Immature natural killer cell (primary cell): ENCODE measurements at regions not wholly inside any gene's neighbourhood (a gene's known extent, or its start where the extent isn't known, plus 50 kb on each side); places are given as distances from the start of the nearest gene placed in this dataset.
"Not testable (repeated sequence)": the region's sequence is repeated elsewhere in the genome, so short reads cannot be mapped to it uniquely, and the experiment has no call there.

ENCODE experiments used
- DNase-seq, 3 donors: peaks; one replicate each; pipeline ENCODE4 v3.0.0; 2022; ENCODE audit warnings: mixed read lengths in 1 of 3
- H3K27ac Mint-ChIP-seq, 6 donors: one replicate each; pipeline ENCODE4 v1.8.0; 2020; ENCODE audit warnings: mixed read lengths in 6 of 6, mild to moderate bottlenecking in 5 of 6, inconsistent platforms in 4 of 6, moderate library complexity in 3 of 6
- H3K27me3 Mint-ChIP-seq, 3 donors: one replicate each; pipeline ENCODE4 v1.8.0; 2020 to 2021; ENCODE audit warnings: low read depth in 3 of 3, mild to moderate bottlenecking in 3 of 3, mixed read lengths in 3 of 3, moderate library complexity in 3 of 3, inconsistent platforms in 1 of 3
- H3K36me3 Mint-ChIP-seq, 3 donors: one replicate each; pipeline ENCODE4 v1.8.0; 2020; ENCODE audit warnings: mixed read lengths in 3 of 3, inconsistent platforms in 2 of 3, mild to moderate bottlenecking in 2 of 3
- H3K4me1 Mint-ChIP-seq, 2 donors: one replicate each; pipeline ENCODE4 v1.8.0; 2020; ENCODE audit warnings: inconsistent platforms in 2 of 2, mild to moderate bottlenecking in 2 of 2, mixed read lengths in 2 of 2, moderate library complexity in 1 of 2
- H3K4me3 Mint-ChIP-seq, 5 donors: one replicate each; pipeline ENCODE4 v1.8.0; 2020; ENCODE audit warnings: mild to moderate bottlenecking in 5 of 5, mixed read lengths in 5 of 5, inconsistent platforms in 3 of 5, moderate library complexity in 3 of 5
- H3K9me3 Mint-ChIP-seq, 6 donors: one replicate each; pipeline ENCODE4 v1.8.0; 2020; ENCODE audit warnings: mild to moderate bottlenecking in 6 of 6, mixed read lengths in 6 of 6, inconsistent platforms in 4 of 6, moderate library complexity in 3 of 6

DNA sequence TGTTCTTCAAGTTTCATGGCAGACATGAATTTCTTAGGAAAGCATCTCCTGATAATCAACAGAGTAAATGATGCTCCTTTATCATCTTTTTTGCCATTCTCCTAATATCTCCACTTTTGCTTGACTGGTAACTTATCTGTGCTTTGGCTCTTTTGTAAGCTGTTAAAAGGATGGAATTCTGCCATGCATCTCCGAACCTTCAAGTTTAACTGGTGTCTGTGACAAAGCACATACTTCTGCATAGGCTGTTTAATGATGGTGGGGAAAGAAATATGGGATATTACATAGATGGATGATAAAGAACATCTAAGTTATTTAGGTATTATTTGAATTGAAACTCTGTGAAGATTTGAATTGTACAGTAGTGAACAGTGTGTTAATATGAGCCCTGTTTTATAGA is 866.9 kb upstream of the SLITRK1 start:
- H3K4me3 Mint-ChIP-seq = no peak overlapping the region
- no peak for DNase-seq
- H3K27ac Mint-ChIP-seq = no peak overlapping the region
- no peaks in the 10 kb centered on the region for H3K27me3 Mint-ChIP-seq
- H3K4me1 Mint-ChIP-seq = no peaks in the 10 kb centered on the region
- peaks cover 6 to 37% (median 18%) of the 10 kb centered on the region in 6 donors for H3K9me3 Mint-ChIP-seq
- H3K36me3 Mint-ChIP-seq = no peaks in the 10 kb centered on the region

DNA sequence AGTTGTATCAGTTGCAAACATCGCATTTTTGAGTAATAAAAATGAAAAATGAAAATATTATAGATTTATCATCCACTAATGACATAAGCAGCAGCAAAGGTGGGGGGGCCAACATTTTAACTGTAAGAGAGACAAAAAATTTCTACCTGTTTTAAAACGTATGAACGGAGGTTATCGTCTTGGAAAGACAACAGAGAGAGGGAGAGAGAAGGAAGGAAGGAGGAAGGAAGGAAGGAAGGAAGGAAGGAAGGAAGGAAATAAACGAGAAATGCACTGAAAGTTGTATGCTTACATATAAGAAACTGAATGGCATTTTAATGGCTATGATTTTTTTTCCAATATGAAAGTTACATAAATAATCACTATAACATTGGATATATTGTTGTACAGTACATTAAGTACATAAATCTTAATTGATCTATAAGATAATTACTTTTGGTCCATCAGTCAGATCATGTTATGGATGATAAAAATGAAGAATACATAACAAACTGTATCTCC is 862.8 kb upstream of the SLITRK1 start:
- Mint-ChIP-seq H3K36me3 (no peaks in the 10 kb centered on the region), H3K4me3 (no peak overlapping the region), H3K9me3 (peaks cover 9 to 41% (median 21%) of the 10 kb centered on the region in 6 donors), H3K4me1 (no peaks in the 10 kb centered on the region), H3K27ac (no peak overlapping the region), H3K27me3 (peaks cover 0 to 2% (median 0%) of the 10 kb centered on the region in 3 donors)
- DNase-seq = no peak

DNA sequence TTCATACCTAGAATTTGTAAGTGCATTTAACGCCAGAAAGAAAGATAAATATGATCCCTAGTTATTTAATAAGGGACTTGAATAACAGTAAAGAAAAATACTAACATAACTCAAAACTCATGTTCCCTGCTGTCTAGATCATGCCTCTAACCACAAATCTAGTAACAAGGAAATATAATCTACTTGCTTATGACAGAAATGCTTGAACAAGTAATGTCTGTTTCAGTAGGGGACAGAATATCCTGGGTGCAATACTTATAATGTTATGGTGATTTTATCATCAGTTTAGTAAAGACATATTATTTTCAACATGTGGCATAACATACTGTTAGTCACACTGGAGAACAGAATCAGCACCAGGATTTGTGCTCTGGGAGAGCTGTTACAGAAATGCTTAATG is 861.9 kb upstream of the SLITRK1 start:
- peaks cover 0 to 2% (median 0%) of the 10 kb centered on the region in 3 donors for H3K27me3 Mint-ChIP-seq
- DNase-seq = no peak
- no peaks in the 10 kb centered on the region for H3K4me1 Mint-ChIP-seq
- H3K27ac Mint-ChIP-seq = no peak overlapping the region
- no peaks in the 10 kb centered on the region for H3K36me3 Mint-ChIP-seq
- no peak overlapping the region for H3K4me3 Mint-ChIP-seq
- H3K9me3 Mint-ChIP-seq = peaks cover 9 to 46% (median 20%) of the 10 kb centered on the region in 6 donors

DNA sequence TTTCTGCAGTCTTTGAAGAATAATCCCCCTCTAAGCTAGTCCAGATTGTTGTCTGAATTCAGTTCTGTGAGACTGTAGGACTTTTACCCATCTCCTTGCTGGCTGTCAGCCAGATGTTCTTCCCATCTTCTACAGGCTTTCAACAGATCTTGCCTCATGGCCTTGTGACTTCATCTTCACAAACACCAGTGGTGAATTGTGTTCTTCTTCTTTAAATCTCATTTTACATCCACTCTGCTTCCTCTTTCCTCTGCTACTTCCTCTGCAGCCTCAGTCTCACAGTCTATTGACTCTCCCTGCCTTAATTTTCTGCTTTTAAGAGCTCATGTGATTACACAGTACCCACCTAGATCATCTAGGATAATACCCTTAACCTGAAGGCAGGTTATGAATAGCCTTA is 859.0 kb upstream of the SLITRK1 start:
- Mint-ChIP-seq H3K4me1 (no peaks in the 10 kb centered on the region), H3K9me3 (peaks cover 12 to 35% (median 18%) of the 10 kb centered on the region in 6 donors), H3K4me3 (no peak overlapping the region), H3K27me3 (peaks cover 0 to 2% (median 1%) of the 10 kb centered on the region in 3 donors), H3K27ac (no peak overlapping the region), H3K36me3 (no peaks in the 10 kb centered on the region)
- no peak for DNase-seq

DNA sequence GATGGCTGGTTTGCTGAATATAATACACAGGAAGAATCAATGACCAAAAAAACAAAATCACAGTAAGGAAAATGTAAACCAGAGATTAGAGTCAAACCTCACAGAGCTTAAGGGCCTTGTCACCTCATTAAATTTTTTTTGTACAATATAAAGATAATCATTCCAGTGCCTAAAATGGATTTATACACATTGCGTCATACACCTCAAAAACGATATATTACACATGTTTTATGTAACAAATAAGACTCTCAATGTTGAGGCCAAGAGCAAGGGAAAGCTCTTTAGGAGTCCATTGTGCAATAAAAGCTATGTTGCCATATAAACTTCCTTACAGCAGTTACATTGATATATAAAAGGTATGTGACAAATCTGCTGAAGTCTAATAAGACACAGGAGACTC is 856.7 kb upstream of the SLITRK1 start:
- no peak for DNase-seq
- H3K36me3 Mint-ChIP-seq = no peaks in the 10 kb centered on the region
- peaks cover 0 to 2% (median 1%) of the 10 kb centered on the region in 3 donors for H3K27me3 Mint-ChIP-seq
- no peak overlapping the region for H3K27ac Mint-ChIP-seq
- H3K4me3 Mint-ChIP-seq = no peak overlapping the region
- no peaks in the 10 kb centered on the region for H3K4me1 Mint-ChIP-seq
- H3K9me3 Mint-ChIP-seq = peaks cover 15 to 47% (median 21%) of the 10 kb centered on the region in 6 donors

DNA sequence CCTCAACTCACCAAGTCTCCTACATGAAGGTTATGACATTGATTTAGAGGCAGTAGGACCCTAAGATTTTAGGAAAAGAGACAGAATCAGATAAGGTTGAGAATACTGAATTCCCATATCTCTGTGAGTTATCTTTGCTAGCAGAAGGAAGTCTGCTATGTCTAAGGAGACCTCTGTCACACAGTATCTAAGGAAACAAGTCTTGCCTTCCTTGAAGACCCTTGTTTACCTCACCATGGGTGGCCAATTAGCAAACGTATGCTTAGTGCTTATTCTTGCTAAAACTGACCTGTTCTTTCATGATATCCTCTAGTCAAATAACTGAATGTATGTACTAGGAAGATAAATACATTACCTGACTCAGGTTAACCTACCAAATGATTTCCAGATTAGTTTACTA is 855.4 kb upstream of the SLITRK1 start:
- Mint-ChIP-seq H3K4me3 (no peak overlapping the region), H3K36me3 (no peaks in the 10 kb centered on the region), H3K27ac (no peak overlapping the region), H3K4me1 (no peaks in the 10 kb centered on the region), H3K27me3 (peaks cover 0 to 2% (median 1%) of the 10 kb centered on the region in 3 donors), H3K9me3 (peaks cover 15 to 44% (median 17%) of the 10 kb centered on the region in 6 donors)
- DNase-seq = no peak

DNA sequence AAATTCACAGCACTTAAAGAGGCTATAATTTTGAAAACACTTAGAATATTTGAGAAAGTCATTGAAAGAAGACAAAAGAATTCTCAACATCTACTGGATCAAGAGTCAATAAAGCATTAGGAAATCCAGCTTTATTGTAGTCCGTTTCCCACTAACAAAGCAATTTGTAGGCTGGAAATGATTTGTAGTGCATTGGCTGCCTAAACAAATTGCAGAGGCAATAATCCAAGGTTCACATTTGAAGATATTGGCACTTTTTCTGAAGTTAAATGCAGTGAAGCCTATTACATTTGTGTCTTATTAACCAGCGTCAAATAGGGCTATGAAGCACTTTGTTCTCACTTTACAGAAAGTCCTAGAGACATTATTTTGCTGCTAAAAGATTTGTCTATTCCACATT is 848.1 kb upstream of the SLITRK1 start:
- Mint-ChIP-seq H3K27ac (no peak overlapping the region), H3K4me1 (no peaks in the 10 kb centered on the region), H3K4me3 (no peak overlapping the region), H3K36me3 (no peaks in the 10 kb centered on the region), H3K27me3 (peaks cover 0 to 2% (median 0%) of the 10 kb centered on the region in 3 donors), H3K9me3 (peaks cover 0 to 10% (median 2%) of the 10 kb centered on the region in 6 donors)
- DNase-seq = no peak

DNA sequence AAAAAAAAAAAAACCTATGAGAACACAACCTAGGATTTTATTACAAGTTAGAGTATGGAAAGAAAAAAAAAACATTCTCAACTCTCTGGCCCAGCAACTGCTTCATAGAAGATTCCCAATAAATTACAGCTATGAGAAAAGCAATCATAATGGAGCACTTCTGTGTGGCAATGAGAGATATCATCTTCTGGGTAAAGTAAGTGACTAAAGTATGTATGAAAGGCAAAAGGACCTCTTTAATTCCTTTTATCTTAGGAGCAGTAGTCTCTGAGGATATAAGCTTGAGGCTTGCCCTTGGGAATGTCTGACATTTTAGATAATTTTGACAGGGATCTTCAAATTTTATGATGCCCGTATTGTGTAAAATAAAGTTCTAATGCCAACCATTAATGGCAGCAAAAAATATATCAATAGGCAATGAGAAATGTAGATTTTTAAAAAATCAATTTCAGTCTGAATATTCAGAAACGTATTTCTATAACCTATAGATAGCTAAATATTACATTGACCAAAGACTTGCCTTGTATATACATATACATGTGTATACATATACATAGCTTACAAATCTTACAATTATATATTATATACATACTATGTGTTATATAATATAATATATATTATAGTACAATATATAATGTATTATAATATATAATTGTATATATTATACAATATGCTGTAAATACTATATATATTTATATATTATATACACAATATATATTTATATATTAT is 823.9 kb upstream of the SLITRK1 start:
- no peak overlapping the region for H3K4me3 Mint-ChIP-seq
- H3K9me3 Mint-ChIP-seq = peaks cover 0 to 15% (median 4%) of the 10 kb centered on the region in 6 donors
- no peaks in the 10 kb centered on the region for H3K27me3 Mint-ChIP-seq
- no peak overlapping the region for H3K27ac Mint-ChIP-seq
- H3K4me1 Mint-ChIP-seq = no peaks in the 10 kb centered on the region
- DNase-seq = no peak
- H3K36me3 Mint-ChIP-seq = no peaks in the 10 kb centered on the region

DNA sequence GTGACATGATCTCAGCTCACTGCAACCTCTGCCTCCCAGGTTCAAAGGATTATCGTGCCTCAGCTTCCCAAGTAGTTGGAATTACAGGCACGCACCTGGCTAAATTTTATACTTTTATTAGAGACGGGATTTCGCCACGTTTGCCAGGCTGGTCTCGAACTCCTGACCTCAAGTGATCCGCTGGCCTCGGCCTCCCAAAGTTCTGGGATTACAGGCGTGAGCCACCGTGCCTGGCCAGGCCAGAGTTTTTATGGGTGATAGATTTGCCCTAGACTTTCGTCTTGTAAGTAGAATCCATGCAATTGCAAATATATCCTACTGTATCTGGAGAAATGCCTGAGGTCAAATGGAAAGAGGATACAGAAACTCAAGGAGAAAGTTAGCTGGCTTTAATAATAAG is 819.9 kb upstream of the SLITRK1 start:
- no peak overlapping the region for H3K4me3 Mint-ChIP-seq
- peaks cover 7 to 26% (median 12%) of the 10 kb centered on the region in 6 donors for H3K9me3 Mint-ChIP-seq
- H3K4me1 Mint-ChIP-seq = no peaks in the 10 kb centered on the region
- H3K27ac Mint-ChIP-seq = no peak overlapping the region
- DNase-seq = no peak
- H3K36me3 Mint-ChIP-seq = no peaks in the 10 kb centered on the region
- peaks cover 0 to 1% (median 0%) of the 10 kb centered on the region in 3 donors for H3K27me3 Mint-ChIP-seq

DNA sequence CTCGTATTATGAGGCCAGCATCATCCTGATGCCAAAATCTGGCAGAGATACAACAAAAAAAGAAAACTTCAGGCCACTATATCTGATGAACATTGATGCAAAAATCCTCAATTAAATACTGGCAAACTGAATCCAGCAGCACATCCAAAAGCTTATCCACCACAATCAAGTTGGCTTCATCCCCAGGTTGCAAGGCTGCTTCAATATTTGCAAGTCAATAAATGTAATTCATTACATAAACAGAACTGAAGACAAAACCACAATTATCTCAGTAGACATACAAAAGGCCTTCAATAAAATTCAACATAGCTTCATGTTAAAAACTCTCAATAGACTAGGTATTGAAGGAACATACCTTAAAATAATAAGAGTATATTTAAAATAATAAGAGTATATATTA is 815.3 kb upstream of the SLITRK1 start:
- not testable (repeated sequence) for H3K4me3 Mint-ChIP-seq, H3K27me3 Mint-ChIP-seq, H3K36me3 Mint-ChIP-seq, H3K4me1 Mint-ChIP-seq, DNase-seq, H3K27ac Mint-ChIP-seq
- H3K9me3 Mint-ChIP-seq = peaks cover 5 to 44% (median 26%) of the 10 kb centered on the region in 6 donors

DNA sequence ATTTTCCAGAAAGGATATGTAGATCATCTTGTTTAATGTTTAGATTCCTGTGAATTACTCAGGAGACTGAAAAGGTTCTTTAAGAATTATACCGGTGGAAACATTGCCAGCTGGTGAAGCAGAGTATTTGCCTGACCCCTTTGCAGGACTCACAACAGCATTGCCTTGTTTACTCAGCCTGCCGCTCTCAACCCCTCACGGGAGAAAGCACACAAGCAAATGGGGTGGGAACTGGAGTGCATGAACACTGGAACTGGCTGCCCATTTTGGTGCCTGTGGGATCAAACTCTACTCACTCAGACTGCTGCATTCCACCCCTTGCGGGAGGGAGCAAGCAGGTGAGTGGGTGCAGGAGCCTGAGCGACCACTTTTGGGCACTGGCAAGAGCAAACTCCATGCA is 804.7 kb upstream of the SLITRK1 start:
- Mint-ChIP-seq H3K9me3 (peaks cover 11 to 40% (median 18%) of the 10 kb centered on the region in 6 donors), H3K4me1 (no peaks in the 10 kb centered on the region), H3K36me3 (no peaks in the 10 kb centered on the region), H3K27ac (no peak overlapping the region), H3K4me3 (no peak overlapping the region), H3K27me3 (peaks cover 0 to 2% (median 1%) of the 10 kb centered on the region in 3 donors)
- no peak for DNase-seq

DNA sequence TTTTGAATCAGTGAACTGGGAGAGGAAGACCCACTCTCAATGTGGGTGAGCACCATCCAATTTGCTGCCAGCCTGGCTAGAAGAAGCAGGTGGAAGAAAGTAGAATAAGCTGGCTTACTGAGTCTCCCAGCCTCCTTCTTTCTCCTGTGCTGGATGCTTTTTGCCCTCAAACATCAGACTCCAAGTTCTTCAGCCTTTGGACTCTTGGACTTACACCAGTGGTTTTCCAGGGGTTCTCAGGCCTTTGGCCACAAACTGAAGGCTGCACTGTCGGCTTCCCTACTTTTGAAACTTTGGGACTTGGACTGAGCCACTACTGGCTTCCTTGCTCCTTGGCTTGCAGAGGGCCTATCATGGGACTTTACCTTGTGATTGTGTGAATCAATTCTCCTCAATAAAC is 804.2 kb upstream of the SLITRK1 start:
- Mint-ChIP-seq H3K4me1 (no peaks in the 10 kb centered on the region), H3K9me3 (peaks cover 13 to 42% (median 17%) of the 10 kb centered on the region in 6 donors), H3K27ac (no peak overlapping the region), H3K36me3 (no peaks in the 10 kb centered on the region), H3K4me3 (no peak overlapping the region), H3K27me3 (peaks cover 0 to 2% (median 1%) of the 10 kb centered on the region in 3 donors)
- DNase-seq = no peak

DNA sequence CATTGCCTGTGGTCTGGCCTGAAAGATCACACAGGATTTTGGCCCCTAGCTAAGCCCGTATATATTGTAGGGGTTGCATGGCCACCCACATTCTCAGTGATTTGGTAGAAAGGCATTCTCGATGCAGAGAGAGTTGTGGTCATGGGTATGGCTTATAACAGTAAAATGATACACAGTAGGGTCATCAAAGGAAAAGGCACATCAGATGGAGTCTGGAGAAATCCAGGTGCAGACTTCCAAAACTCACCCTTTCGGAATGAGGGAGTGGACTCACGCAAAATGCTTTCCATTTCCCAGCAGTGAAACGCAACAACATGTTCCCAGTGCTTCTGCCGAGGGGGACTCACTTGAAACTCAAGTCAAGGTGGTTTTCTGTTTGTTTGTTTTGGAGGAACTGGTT is 802.5 kb upstream of the SLITRK1 start:
- Mint-ChIP-seq H3K27ac (no peak overlapping the region), H3K4me1 (no peaks in the 10 kb centered on the region), H3K36me3 (no peaks in the 10 kb centered on the region), H3K4me3 (no peak overlapping the region), H3K27me3 (peaks cover 0 to 2% (median 1%) of the 10 kb centered on the region in 3 donors), H3K9me3 (peaks cover 13 to 36% (median 22%) of the 10 kb centered on the region in 6 donors)
- no peak for DNase-seq

DNA sequence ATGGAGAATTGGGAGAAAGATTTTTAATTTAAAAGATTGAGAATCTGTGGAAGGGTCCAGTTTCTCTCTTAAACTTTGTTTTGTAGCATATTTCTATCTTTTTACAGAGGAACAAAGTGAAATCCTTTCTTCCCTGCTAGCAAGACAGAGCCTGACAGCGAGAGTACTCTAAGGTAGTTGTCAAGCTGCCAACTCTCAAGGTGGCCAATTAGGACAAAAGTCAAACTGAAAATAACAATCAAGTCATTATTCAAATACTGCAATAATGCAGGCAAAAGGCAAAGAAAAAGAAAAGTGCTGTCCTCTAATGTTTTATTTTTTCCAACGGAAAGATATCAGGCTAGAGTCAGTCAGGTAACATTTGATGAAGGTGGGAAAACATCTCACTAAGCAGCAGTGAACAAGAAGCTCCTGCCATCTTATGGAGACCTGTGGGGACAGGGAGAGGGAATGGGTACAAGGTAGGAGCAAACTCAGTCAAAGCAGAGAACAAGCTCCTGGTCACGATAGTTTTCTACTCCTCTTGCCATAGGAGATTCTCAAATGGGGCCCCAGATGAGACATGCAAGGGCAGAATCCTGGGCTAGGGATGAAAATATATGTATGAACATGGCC is 801.9 kb upstream of the SLITRK1 start:
- Mint-ChIP-seq H3K4me3 (no peak overlapping the region), H3K27me3 (peaks cover 0 to 2% (median 1%) of the 10 kb centered on the region in 3 donors), H3K36me3 (no peaks in the 10 kb centered on the region), H3K27ac (no peak overlapping the region), H3K4me1 (no peaks in the 10 kb centered on the region), H3K9me3 (peaks cover 13 to 41% (median 26%) of the 10 kb centered on the region in 6 donors)
- DNase-seq = no peak
